ENCODE measurements at regions not wholly inside any gene's neighbourhood (a gene's known extent, or its start where the extent isn't known, plus 50 kb on each side); places are given as distances from the start of the nearest gene placed in this dataset.

- TF ChIP-seq EZH2phosphoT487 (IDR thresholded peaks at IDR 0.05; ENCODE audit: borderline replicate concordance, low read length) (no peak), CTCF (IDR thresholded peaks at IDR 0.05; ENCODE audit: low read depth, low read length, poor library complexity, severe bottlenecking) (no peak)
Measured at GRCh38 chr5:52690236-52690768, 97.4 kb upstream of the ITGA1 start.

Data from DOHH2 (cell line).